GM21447 (cell line): ENCODE measurements at regions not wholly inside any gene's neighbourhood (a gene's known extent, or its start where the extent isn't known, plus 50 kb on each side); places are given as distances from the start of the nearest gene placed in this dataset.

Experiments
- ATAC-seq: cut with Tn5 transposase; IDR thresholded peaks from one replicate; pipeline ENCODE4 v1.9.1; 2021; ENCODE audit not compliant: unreplicated experiment

- no peak for ATAC-seq
These were observed 519.3 kb upstream of the CADM2 start for GRCh38 chr3:84439476-84439875.

- ATAC-seq, result no peak
These were observed 518.5 kb upstream of the CADM2 start for GRCh38 chr3:84440291-84440690.

DNA sequence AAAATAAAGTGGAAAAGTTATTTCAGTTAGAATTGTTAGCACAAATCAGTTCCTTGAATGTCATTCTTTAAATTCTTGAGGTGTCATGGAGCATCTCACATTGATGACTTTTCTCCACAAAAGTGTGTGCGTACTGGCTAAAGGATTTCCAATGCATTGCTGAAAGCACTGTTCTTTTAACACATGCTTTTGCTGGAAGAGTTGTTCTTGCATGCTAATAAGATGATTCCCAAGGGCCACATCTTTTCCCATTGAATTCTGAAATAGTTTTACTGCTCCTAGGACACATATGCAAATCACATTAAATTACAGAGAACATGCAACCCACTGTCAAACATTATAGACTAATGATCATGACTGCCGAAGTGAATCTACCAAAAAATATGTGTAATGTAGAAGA, 516.3 kb upstream of the CADM2 start:
- no peak for ATAC-seq

DNA sequence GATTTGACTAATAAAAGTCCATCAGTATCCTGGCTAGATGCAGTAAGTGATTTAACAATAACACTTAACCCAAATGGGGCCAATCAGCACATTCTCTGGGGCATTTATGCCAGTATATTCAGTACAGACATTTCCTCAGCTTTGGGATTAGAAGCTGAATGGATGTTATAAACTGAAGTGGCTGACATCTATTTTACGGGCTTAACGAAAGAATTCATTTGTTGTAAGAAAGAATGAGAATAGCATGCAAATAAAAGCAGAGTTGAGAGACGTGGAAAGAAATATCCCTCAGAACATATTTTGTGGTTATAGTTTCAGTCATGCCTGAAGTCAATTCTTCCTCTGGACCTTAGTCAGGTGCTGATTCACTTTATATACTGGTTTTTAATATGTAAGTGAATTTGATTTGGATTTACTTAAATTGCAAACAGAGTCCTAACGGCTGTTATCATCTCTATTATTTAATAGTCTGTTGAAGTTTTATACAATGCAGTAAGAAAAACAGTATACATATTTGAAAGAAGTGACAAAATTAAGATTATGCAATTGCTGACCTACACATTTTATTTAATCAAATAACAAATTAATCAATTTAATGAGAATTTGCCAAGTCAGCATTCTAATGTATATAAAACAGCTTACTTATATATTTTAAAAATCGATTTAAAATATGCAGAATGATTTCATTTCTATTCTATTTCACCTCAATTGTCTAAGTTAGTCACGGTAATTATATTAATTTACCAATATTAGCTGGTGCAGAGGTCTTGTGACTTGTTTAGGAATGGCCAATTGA, 513.9 kb upstream of the CADM2 start:
- no peak for ATAC-seq

GRCh38 chr3:84487296-84487695, 471.5 kb upstream of the CADM2 start:
- ATAC-seq, result no peak

GRCh38 chr3:84504761-84505160, 454.0 kb upstream of the CADM2 start:
- ATAC-seq, result no peak

DNA sequence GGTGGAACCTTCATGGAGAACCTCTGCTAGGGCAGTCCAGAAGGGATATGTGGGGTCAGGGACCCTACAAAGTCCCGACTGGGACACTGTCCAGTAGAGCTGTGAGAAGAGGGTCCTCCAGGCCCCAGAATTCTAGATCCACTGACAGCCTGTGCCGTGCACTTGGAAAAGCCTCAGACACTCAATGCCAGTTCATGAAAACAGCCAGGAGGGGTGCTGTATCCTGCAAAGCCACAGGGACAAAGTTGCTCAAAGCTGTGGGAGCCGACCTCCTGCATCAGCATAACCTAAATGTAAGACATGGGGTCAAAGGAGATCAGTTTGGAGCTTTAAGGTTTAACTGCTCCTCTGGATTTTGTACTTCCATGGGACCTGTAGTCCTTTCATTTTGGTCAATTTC, 448.8 kb upstream of the CADM2 start:
- ATAC-seq, result no peak

DNA sequence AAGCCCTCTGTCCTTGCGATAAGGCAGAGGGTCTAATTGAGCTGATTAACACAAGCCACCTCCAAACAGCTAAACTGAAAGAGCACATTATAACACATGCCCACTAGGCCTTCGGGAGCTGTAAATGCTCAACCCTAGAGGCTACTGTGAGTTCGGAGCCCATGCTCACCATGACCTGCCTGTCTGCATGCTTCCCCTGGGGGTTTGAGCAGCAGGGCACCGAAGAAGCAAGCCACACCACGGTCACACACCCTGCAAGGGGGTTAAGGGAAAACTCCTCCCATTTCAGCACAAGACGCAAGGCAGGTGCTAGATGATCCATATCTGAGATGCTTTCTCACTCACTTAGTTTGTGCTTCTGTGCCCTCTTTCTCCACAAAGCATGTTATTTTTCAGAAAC, 435.9 kb upstream of the CADM2 start:
- ATAC-seq, result no peak

DNA sequence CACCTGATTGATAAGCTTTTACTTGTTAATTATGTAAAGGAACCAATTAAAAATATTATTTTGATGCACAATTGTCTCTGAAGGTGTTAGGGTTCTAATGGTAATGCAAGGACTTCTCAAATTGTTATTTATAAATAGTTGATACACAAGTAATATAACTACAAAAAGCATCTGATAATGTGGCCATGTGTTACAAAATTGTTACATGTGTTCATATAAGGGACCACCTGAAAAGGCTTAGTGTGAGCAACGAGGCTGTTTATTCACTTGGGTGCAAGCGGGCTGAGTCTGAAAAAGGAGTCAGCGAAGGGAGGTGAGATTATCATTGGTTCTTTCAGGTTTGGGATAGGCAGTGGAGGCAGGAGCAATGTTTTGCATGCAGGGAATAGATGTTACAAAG, 421.9 kb upstream of the CADM2 start:
- ATAC-seq, result no peak

DNA sequence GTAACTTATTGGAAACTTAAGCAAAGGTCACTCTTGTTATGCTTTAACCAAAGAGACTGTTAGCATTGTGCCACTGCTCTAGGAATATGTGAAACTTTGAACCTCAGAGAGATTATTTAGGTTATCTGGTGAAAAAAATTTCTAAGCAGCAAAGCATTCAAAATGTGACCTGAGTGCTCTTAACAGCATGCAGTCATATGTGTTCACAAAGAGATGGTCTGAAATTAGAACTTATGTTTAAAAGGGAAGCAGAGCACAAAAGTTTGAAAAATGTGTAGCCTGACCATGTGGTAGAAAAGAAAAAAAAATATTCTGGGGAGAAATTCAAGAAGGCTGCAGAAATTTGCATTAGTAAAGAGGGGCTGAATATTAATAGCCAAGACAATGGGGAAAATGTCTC, 420.2 kb upstream of the CADM2 start:
- ATAC-seq, result no peak

DNA sequence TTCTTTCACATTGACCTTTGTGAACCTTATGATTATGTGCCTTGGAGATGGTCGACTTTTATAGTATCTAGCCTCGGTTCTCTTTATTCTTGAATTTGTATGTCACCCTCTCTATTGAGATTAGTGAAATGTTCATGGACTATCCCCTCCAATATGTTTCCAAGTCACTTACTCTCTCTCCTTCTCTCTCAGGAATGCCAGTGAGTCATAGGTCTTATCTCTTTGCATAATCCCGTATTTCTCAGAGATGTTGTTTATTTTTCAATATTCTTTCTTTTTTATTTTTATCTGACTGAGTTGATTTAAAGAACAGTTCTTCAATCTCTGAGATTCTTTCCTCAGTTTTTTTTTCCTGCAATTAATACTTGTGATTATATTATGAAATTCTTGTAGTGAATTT, 411.6 kb upstream of the CADM2 start:
- ATAC-seq, result no peak

DNA sequence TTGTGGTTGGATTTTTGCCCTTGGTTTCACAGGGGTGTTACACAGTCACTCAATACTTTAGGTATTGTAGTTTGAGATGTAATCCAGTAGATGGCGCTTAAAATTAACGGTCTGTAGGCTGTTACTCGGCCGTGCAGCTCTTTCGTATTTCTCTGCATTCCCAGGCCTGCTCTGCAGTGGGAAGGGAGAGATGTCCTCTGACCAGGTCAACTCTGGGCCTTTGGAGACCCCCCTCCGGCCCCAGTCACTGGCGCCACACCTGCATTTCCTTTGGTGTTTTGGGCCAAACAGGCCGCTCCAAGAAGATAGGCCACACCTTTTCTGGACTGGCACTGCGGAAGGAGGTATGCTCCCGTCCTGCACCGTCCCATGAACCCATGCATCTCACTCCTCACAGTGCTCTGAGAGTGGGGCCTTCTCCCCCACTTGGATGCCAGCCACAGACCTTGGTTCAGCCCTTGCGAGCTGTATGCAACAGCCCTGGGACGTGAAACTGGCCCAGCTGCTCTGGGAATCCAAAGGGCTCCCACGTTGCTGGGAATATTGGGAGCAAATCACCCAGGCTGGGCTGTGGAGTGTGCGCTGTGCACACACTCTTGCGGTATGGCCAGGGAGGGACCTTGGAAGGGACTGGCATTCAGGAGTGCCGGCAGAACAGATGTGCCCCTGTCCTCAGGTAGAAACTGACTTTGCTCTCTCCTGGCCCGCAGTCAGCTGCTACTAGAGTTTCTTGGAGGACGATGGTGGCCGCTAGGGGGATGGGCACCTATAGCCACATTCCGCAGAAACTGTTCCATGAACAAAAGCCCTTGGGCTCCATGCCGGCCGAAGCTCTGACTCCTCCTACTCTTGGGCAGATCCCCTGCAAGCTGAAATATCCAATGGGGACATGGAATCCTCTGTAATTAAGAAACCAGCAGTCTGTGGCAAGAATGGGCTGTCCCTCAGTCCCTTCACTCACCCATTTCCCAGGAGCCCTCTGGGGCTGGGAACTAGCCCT, 410.5 kb upstream of the CADM2 start:
- peak; percentile 70 for ATAC-seq

DNA sequence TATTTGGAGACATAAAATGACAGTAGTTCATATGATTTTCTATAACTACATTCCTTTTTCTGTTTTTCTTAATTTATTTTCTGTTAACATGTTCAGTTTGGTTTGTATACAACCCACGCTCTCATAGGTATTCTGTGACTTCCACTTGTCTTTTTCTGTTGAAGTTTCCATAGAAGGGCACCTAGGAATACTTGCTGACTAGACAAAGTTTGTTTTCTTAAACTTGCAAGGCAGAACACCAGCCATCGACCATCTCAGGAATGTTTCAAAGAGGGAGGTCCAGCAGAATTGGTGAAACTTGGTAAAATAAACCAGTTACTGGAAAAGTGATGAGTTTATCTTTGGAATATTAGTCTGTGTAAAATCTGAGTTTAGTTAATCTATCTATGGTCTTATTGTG, 403.2 kb upstream of the CADM2 start:
- ATAC-seq, result no peak

DNA sequence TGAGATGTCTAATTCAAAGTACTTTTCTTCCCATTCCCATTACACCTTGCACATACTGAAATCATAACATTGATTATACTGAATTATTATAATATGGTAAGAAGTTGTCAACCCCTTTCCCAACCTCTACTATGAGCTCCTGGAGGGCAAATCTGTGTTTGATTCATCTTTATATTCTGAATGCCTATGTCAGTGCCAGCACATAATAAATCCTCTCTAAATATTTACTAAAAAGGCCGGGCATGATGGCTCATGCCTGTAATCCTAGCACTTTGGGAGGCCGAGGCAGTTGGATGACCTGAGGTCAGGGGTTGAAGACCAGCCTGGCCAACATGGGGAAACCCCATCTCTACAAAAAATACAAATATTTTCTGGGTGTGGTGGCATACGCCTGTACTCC, 392.5 kb upstream of the CADM2 start:
- ATAC-seq, result no peak

DNA sequence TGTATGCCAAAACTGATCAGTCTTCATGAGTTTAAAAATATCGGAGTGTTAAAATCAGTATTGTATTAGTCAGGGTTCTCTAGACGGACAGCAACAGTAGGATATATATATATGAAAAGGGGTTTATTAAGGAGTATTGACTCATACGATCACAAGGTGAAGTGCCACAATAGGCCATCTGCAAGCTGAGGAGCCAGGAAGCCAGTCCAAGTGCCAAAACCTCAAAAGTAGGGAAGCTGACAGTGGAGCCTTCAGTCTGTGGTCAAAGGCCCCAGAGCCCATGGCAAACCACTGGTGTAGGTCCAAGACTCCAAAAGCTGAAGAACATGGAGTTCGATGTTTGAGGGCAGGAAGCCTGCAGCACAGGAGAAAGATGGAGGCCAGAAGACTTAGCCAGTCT, 391.0 kb upstream of the CADM2 start:
- no peak for ATAC-seq

- ATAC-seq, result no peak
These were observed 384.8 kb upstream of the CADM2 start for GRCh38 chr3:84573962-84574361.

GRCh38 chr3:84586427-84586826, 372.4 kb upstream of the CADM2 start:
- ATAC-seq, result no peak

DNA sequence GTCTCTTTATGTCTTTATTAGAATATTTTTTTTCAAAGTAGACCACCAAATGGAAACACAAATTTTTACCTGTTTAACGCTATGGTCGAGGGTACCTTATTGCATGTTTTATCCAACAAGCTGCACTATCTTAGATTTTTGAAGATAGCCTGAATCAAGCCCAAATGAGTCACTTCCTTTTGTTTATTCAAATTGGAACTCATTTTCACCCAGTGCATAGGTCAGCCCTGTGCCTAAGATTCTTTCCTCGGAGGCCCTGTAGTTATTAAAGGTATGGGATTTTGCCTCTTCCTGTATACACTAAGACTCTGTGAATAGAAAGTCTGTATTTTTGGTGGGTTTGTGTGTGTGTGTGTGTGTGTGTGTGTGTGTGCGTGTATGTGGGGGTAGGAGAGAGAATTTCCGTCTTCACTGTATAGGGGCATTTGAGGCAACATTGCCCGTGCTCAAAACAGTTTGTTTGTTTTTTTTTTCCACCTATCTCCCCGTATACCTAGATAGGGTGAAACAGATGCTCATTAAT, 358.0 kb upstream of the CADM2 start:
- ATAC-seq, result no peak

- no peak for ATAC-seq
These were observed 357.5 kb upstream of the CADM2 start for GRCh38 chr3:84601303-84601702.

GRCh38 chr3:84621823-84622222, 337.0 kb upstream of the CADM2 start:
- no peak for ATAC-seq

DNA sequence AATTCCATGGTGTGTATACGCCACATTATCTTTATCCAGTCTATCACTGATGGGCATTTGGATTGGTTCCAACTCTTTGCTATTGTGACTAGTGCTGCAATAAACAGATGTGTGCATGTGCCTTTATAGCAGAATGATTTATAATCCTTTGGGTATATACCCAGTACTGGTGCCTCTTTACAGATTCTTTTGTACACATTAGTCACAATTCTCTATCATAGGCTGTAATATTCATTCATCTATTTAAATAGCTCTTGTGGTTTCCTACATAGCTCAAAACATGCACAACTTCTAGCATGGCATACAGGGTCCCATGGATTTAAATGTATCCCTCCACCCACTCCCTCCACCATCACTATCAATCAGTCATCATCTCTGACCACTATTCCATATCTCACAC, 324.1 kb upstream of the CADM2 start:
- ATAC-seq, result no peak

GRCh38 chr3:84637272-84637671, 321.5 kb upstream of the CADM2 start:
- no peak for ATAC-seq
